Breast epithelium (tissue), 3 donors: ENCODE measurements at regions not wholly inside any gene's neighbourhood (a gene's known extent, or its start where the extent isn't known, plus 50 kb on each side); places are given as distances from the start of the nearest gene placed in this dataset.

Source experiments
- POLR2A ChIP-seq: fragments of 450-650 bp; IDR thresholded peaks from one replicate; pipeline ENCODE4 v1.6.1; 2016; ENCODE audit warnings: antibody characterized with exemption, mild to moderate bottlenecking, moderate library complexity
- POLR2AphosphoS5 ChIP-seq, 3 donors: sonication (generic); formaldehyde crosslinking; IDR thresholded peaks; one replicate each; pipeline ENCODE4 v1.6.1; 2017; ENCODE audit warnings: antibody characterized with exemption in 3 of 3
- TF ChIP-seq, protein P1 (sequence below), 3 donors: fragments of 450-650 bp; IDR thresholded peaks; one replicate each; pipeline ENCODE4 v1.5.1; 2016 to 2017; ENCODE audit warnings: antibody characterized with exemption in 3 of 3, mild to moderate bottlenecking in 3 of 3, moderate library complexity in 3 of 3

DNA sequence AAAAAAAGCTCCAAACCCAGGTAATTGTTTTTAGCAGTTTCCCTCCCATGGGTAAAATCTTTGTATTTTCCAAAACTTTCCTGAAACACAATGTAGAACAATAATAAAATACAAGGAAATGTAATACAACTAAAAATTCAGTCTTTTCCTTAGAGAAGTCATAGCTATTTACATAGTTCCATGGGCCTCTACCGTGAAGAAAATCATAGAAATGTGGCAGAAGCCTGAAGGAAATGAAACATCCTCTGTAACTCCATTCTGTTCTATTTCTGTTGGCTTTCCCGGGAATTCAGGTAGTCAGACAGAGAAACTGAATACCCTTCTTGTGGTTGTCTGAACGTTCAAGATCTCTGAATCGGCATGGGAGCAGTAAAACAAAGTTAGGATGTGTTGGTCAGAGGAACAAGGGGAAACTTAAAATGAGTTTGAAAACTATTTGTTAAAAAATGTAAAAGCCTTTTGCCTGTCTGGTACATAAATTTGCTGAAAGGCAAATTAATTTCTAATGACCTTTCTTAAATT is 202.4 kb upstream of the ZNF608 start:
- no peak for TF ChIP-seq POLR2A
- TF ChIP-seq POLR2AphosphoS5 (IDR thresholded peaks at IDR 0.05) = no peak
- TF ChIP-seq, protein P1, sequence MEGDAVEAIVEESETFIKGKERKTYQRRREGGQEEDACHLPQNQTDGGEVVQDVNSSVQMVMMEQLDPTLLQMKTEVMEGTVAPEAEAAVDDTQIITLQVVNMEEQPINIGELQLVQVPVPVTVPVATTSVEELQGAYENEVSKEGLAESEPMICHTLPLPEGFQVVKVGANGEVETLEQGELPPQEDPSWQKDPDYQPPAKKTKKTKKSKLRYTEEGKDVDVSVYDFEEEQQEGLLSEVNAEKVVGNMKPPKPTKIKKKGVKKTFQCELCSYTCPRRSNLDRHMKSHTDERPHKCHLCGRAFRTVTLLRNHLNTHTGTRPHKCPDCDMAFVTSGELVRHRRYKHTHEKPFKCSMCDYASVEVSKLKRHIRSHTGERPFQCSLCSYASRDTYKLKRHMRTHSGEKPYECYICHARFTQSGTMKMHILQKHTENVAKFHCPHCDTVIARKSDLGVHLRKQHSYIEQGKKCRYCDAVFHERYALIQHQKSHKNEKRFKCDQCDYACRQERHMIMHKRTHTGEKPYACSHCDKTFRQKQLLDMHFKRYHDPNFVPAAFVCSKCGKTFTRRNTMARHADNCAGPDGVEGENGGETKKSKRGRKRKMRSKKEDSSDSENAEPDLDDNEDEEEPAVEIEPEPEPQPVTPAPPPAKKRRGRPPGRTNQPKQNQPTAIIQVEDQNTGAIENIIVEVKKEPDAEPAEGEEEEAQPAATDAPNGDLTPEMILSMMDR (IDR thresholded peaks at IDR 0.05) = no peak
